WTC11 (cell line): ENCODE measurements at regions not wholly inside any gene's neighbourhood (a gene's known extent, or its start where the extent isn't known, plus 50 kb on each side); places are given as distances from the start of the nearest gene placed in this dataset.

ENCODE experiments used
- ATF1 ChIP-seq: sonication (generic); formaldehyde crosslinking; IDR thresholded peaks from 2 replicates; pipeline ENCODE4 v1.8.1; 2023; ENCODE audit warnings: mild to moderate bottlenecking, moderate library complexity, missing genetic modification reagents
- CBFB ChIP-seq: sonication (generic); formaldehyde crosslinking; IDR thresholded peaks from 2 replicates; pipeline ENCODE4 v1.8.1; 2022; ENCODE audit warnings: mild to moderate bottlenecking, low read depth, missing genetic modification reagents
- CREB1 ChIP-seq: sonication (generic); formaldehyde crosslinking; IDR thresholded peaks from 2 replicates; pipeline ENCODE4 v1.8.0; 2023; ENCODE audit warnings: mild to moderate bottlenecking, missing genetic modification reagents
- CREM ChIP-seq: sonication (generic); formaldehyde crosslinking; IDR thresholded peaks from 2 replicates; pipeline ENCODE4 v1.8.1; 2022; ENCODE audit warnings: mild to moderate bottlenecking, missing genetic modification reagents, moderate library complexity
- MXD4 ChIP-seq: fragments of 250-450 bp; sonication (Bioruptor Pico); IDR thresholded peaks from 2 replicates; pipeline ENCODE4 v1.8.0; 2021; ENCODE audit warnings: mild to moderate bottlenecking, moderate library complexity, borderline replicate concordance
- TEAD1 ChIP-seq: sonication (generic); formaldehyde crosslinking; IDR thresholded peaks from 2 replicates; pipeline ENCODE4 v1.8.0; 2022; ENCODE audit warnings: mild to moderate bottlenecking, missing genetic modification reagents
- TF ChIP-seq, protein P1 (sequence below): fragments of 200-600 bp; IDR thresholded peaks from 2 replicates; pipeline ENCODE4 v1.8.0; 2022; ENCODE audit warnings: antibody characterized with exemption
- TF ChIP-seq, protein P2 (sequence below): sonication (generic); formaldehyde crosslinking; IDR thresholded peaks from 2 replicates; pipeline ENCODE4 v1.8.0; 2023; ENCODE audit warnings: missing genetic modification reagents, mild to moderate bottlenecking, borderline replicate concordance
- TF ChIP-seq, protein P3 (sequence below): fragments of 250-450 bp; sonication (Bioruptor Pico); IDR thresholded peaks from 2 replicates; pipeline ENCODE4 v1.9.0; 2021; ENCODE audit warnings: mild to moderate bottlenecking, borderline replicate concordance
- TF ChIP-seq, protein P4 (sequence below): fragments of 250-450 bp; sonication (Bioruptor Pico); IDR thresholded peaks from 2 replicates; pipeline ENCODE4 v1.9.0; 2021; ENCODE audit warnings: mild to moderate bottlenecking

DNA sequence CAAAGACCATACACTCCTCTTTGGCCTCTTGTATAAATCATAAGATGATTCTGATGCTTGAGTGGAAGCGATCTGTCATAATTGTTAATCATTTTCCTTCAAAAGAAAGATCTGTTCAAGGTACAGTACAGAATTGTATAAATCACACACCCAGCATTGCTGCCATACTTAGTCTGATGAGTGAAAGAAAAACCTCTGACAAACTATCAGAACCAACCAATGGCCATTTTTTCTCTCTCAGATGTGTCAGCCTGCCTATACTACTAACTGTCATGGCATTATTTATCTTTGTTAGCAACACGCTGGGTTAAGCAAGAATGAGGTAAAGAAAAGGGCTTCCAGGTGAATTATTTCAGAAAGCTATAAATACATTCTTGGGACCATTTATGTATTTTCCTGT lies 1112.7 kb upstream of the TENM4 start:
- TF ChIP-seq, protein P1, sequence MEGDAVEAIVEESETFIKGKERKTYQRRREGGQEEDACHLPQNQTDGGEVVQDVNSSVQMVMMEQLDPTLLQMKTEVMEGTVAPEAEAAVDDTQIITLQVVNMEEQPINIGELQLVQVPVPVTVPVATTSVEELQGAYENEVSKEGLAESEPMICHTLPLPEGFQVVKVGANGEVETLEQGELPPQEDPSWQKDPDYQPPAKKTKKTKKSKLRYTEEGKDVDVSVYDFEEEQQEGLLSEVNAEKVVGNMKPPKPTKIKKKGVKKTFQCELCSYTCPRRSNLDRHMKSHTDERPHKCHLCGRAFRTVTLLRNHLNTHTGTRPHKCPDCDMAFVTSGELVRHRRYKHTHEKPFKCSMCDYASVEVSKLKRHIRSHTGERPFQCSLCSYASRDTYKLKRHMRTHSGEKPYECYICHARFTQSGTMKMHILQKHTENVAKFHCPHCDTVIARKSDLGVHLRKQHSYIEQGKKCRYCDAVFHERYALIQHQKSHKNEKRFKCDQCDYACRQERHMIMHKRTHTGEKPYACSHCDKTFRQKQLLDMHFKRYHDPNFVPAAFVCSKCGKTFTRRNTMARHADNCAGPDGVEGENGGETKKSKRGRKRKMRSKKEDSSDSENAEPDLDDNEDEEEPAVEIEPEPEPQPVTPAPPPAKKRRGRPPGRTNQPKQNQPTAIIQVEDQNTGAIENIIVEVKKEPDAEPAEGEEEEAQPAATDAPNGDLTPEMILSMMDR = no peak
- TF ChIP-seq, protein P2, sequence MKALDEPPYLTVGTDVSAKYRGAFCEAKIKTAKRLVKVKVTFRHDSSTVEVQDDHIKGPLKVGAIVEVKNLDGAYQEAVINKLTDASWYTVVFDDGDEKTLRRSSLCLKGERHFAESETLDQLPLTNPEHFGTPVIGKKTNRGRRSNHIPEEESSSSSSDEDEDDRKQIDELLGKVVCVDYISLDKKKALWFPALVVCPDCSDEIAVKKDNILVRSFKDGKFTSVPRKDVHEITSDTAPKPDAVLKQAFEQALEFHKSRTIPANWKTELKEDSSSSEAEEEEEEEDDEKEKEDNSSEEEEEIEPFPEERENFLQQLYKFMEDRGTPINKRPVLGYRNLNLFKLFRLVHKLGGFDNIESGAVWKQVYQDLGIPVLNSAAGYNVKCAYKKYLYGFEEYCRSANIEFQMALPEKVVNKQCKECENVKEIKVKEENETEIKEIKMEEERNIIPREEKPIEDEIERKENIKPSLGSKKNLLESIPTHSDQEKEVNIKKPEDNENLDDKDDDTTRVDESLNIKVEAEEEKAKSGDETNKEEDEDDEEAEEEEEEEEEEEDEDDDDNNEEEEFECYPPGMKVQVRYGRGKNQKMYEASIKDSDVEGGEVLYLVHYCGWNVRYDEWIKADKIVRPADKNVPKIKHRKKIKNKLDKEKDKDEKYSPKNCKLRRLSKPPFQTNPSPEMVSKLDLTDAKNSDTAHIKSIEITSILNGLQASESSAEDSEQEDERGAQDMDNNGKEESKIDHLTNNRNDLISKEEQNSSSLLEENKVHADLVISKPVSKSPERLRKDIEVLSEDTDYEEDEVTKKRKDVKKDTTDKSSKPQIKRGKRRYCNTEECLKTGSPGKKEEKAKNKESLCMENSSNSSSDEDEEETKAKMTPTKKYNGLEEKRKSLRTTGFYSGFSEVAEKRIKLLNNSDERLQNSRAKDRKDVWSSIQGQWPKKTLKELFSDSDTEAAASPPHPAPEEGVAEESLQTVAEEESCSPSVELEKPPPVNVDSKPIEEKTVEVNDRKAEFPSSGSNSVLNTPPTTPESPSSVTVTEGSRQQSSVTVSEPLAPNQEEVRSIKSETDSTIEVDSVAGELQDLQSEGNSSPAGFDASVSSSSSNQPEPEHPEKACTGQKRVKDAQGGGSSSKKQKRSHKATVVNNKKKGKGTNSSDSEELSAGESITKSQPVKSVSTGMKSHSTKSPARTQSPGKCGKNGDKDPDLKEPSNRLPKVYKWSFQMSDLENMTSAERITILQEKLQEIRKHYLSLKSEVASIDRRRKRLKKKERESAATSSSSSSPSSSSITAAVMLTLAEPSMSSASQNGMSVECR (CRISPR knock-in tag) = no peak
- TF ChIP-seq CREB1 (CRISPR knock-in tag) (no peak), CBFB (CRISPR knock-in tag) (no peak), ATF1 (CRISPR knock-in tag) (no peak), CREM (CRISPR knock-in tag) (no peak), MXD4 (CRISPR knock-in tag) (no peak), TEAD1 (CRISPR knock-in tag) (no peak)
- TF ChIP-seq, protein P3, sequence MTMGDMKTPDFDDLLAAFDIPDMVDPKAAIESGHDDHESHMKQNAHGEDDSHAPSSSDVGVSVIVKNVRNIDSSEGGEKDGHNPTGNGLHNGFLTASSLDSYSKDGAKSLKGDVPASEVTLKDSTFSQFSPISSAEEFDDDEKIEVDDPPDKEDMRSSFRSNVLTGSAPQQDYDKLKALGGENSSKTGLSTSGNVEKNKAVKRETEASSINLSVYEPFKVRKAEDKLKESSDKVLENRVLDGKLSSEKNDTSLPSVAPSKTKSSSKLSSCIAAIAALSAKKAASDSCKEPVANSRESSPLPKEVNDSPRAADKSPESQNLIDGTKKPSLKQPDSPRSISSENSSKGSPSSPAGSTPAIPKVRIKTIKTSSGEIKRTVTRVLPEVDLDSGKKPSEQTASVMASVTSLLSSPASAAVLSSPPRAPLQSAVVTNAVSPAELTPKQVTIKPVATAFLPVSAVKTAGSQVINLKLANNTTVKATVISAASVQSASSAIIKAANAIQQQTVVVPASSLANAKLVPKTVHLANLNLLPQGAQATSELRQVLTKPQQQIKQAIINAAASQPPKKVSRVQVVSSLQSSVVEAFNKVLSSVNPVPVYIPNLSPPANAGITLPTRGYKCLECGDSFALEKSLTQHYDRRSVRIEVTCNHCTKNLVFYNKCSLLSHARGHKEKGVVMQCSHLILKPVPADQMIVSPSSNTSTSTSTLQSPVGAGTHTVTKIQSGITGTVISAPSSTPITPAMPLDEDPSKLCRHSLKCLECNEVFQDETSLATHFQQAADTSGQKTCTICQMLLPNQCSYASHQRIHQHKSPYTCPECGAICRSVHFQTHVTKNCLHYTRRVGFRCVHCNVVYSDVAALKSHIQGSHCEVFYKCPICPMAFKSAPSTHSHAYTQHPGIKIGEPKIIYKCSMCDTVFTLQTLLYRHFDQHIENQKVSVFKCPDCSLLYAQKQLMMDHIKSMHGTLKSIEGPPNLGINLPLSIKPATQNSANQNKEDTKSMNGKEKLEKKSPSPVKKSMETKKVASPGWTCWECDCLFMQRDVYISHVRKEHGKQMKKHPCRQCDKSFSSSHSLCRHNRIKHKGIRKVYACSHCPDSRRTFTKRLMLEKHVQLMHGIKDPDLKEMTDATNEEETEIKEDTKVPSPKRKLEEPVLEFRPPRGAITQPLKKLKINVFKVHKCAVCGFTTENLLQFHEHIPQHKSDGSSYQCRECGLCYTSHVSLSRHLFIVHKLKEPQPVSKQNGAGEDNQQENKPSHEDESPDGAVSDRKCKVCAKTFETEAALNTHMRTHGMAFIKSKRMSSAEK = no peak
- TF ChIP-seq, protein P4, sequence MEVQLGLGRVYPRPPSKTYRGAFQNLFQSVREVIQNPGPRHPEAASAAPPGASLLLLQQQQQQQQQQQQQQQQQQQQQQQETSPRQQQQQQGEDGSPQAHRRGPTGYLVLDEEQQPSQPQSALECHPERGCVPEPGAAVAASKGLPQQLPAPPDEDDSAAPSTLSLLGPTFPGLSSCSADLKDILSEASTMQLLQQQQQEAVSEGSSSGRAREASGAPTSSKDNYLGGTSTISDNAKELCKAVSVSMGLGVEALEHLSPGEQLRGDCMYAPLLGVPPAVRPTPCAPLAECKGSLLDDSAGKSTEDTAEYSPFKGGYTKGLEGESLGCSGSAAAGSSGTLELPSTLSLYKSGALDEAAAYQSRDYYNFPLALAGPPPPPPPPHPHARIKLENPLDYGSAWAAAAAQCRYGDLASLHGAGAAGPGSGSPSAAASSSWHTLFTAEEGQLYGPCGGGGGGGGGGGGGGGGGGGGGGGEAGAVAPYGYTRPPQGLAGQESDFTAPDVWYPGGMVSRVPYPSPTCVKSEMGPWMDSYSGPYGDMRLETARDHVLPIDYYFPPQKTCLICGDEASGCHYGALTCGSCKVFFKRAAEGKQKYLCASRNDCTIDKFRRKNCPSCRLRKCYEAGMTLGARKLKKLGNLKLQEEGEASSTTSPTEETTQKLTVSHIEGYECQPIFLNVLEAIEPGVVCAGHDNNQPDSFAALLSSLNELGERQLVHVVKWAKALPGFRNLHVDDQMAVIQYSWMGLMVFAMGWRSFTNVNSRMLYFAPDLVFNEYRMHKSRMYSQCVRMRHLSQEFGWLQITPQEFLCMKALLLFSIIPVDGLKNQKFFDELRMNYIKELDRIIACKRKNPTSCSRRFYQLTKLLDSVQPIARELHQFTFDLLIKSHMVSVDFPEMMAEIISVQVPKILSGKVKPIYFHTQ (CRISPR knock-in tag) = no peak
